Sciatic nerve (tissue), 2 donors: ENCODE measurements at regions not wholly inside any gene's neighbourhood (a gene's known extent, or its start where the extent isn't known, plus 50 kb on each side); places are given as distances from the start of the nearest gene placed in this dataset.
"Not testable (repeated sequence)": the region's sequence is repeated elsewhere in the genome, so short reads cannot be mapped to it uniquely, and the experiment has no call there.

ENCODE experiments used
- ATAC-seq: fragments of 200-7000 bp; cut with Tn5 transposase; one replicate; pipeline ENCODE4 v1.9.1; 2020; ENCODE audit warnings: mild to moderate bottlenecking, moderate library complexity
- DNase-seq: peaks from one replicate; pipeline ENCODE4 v3.0.0-alpha.2; 2020; ENCODE audit warnings: low spot score
- intact Hi-C: fragments of 100-400 bp; cut with DNase I; formaldehyde crosslinking; loops from one replicate; pipeline ENCODE4 v1.14.2; 2022
- donor health status: DM: no; HTN: no; CAD: no.
- donor health status: DM: no; HTN: no; CAD: no.

DNA sequence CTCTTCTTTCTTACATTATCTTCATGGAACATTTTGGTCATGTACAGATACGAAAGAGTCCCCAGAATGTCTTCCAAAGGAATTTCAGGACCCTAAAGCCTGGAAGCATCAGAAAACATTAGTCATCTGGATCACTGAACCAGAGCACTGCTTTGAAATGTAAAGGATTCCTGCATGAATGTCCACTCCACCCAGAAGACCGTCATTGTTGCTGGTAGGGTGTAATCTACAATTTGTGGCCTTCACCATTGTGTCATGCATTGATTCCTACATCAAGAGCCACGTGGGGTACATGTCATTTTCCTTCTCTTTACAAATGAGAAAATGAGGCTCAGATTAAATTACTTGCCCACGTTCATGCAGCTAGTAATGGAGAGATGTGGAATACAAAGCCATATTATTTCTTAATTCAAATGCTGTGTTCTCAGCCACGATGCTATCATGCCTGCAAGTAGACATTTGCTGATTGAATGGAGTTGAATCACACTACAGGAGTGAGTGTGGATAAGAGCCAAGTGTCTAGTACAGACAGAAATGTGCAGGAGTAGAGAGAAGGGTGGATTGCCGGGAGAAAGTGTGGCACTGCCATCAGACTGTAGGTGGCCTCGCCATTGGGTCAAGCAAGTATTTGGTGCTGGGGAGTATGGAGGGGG is 231.2 kb downstream of the C12orf75 start:
- DNase-seq = no peak
- intact Hi-C loops = no loop called here
- ATAC-seq = peak; percentile 36

DNA sequence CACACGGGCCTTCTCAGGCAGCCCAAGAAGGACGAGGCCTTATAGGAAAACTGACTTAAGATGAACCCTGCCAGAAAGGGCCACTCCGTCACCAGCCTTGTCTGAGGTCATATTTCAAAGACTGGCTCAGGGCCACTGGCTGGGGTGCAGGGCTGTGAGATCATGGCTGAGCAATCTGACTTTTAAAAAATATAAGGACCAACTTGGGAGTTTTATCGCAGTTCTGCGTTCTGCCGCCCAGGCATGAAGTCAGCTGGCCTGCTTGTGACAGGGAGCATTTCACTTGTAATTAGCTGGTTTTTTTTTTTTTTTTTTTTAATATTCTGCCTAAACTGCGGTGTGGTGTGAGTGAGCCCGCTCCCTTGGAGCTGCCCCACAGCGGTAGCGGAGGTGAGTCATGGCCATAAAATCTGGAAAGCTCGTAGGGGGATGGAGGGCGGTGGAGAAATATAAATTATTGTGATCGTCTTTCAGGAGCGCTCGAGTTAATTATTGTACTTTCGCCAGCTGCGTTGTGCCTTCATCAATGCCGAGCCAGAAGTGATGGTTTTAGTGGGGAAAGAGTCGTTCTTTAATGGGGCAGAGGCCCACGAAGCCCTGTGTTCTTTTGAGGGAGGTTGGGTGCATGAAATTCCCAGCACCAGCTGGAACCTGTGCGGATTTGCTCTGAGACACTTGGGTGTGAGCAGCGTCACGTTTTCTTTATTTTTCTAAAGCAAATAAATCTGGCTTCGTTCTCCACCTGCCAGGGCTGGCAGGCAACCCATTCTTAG is 231.9 kb downstream of the C12orf75 start:
- DNase-seq (no peak), ATAC-seq (peak; percentile 41)
- intact Hi-C loops = no loop called here

DNA sequence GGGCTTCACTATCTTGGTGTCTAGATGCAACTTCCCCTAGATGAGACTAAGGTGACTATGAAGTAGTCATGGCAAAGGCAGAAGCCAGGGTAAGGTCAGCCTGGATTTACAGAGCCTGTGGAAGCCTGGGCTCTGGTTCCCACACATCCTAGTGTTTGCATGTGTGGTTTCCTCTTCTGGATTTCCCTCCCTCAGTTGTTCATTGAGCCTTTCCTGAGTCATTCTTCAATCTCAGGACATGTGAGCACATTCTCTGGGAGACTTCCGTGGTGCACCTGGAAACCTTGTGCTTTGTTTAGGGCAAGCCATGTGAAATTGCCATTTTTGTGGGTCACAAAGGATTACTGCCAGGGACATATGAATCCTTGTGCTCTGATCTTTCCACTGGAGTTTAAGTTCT is 236.6 kb downstream of the C12orf75 start:
- intact Hi-C loops = no loop called here
- DNase-seq (no peak), ATAC-seq (no peak)

- no peak for ATAC-seq
Measured at GRCh38 chr12:105569886-105570285, 239.4 kb downstream of the C12orf75 start.

DNA sequence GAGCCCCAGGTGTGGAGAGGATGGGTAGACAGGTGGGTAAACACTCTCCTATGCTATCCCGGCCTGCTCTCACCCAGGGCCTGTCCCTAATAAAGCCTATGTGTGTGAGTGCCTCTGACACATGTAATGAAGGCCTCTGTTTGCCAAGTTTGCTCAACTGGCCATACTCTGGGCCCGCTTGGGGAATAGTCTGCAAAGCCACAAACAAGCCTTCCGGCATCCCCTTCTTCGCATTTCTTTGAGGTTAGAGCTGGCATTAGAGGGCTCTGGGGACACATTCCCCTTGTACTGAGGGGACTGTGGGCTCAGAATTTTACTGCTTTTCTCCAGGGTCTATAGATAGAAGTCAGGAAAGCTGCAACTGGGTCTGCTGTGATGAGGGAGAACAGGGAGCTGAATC is 240.5 kb downstream of the C12orf75 start:
- DNase-seq = no peak
- intact Hi-C loops = no loop called here
- no peak for ATAC-seq

More at GRCh38 chr12:105569886-105570285, 239.4 kb downstream of the C12orf75 start:
- no peak for DNase-seq
- intact Hi-C loops = no loop called here

GRCh38 chr12:105573574-105573973 is 243.1 kb downstream of the C12orf75 start:
- DNase-seq (no peak), ATAC-seq (no peak)
- intact Hi-C loops = no loop called here

DNA sequence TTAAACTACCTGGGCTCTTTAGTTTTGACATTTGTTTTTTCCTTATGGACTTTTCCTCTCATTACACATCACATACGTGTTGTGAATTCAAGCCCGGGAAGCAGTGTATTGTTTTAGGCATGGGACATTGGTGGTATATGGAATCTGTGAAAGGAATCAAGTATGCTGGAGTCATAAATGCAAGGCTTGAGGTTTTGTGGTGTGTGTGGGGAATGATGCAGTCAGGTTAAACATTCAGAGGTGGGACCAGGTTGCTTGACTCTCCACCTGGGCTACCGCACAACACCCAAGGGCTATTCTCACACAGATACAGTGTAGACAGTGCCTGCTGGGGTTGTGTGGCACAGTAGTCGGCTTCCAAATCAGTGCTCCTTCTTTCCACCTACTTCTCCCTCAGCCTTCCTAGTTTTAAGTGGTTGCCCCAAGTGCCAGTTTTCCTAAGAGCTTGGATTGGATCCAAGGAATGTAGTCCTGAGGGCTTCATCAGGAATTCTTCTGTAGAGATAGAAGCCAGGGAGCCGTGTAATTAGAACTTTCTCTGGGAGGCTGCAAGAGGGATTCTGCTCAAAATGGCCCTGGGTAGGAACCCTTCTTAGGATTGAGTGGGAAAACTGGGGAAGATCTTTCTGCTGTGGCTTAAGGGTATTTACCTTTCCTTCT is 243.7 kb downstream of the C12orf75 start:
- DNase-seq (no peak), ATAC-seq (no peak)
- intact Hi-C loops = no loop called here

DNA sequence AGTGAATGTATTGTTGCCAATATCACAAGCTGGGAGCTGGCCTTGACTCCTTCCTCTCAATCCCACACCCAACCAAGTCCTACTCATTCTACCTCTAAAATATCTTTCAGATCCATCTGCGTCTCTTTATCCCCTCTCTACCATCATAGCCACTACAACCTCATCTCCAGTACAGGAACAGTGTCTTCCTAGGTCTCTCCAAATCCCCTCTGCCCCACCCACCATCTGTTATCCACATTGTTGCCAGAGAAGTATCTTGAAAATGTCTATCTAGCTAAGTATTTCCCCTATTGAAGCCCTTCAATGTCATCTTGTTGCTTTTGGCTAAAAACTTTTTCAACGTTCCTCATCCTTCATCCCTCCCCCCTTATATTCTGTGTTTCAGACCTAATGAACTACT is 244.7 kb downstream of the C12orf75 start:
- DNase-seq (no peak), ATAC-seq (no peak)
- intact Hi-C loops = no loop called here

- intact Hi-C loops = no loop called here
- ATAC-seq (no peak), DNase-seq (no peak)
Measured at GRCh38 chr12:105576261-105576660, 245.8 kb downstream of the C12orf75 start.

DNA sequence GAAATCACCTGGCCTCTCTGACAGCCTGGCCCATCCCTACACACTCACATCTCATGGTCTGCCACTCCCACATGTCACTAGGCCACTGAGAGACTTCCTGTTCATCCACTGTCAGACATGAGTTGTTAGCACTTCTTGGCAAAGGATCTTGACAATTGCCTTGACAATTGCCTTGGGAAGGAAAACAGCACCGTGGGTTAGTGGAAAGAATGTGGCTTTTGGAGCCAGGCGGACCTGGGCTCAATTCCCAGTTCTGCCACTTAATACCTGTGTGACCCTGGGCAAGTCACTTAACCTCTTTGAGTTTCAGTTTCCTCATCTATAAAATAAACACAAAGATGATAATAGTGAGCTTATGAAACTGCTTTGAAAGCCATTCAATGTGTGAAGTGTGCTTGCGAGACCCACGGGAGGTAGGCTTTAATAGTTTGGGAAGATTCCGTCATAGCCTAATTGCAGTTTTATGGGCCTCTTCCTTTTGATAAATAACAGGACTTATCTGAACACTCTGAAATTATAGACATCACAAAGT is 250.4 kb downstream of the C12orf75 start:
- DNase-seq (no peak), ATAC-seq (no peak)
- intact Hi-C loops = no loop called here

- ATAC-seq = no peak
- intact Hi-C loops = no loop called here
- no peak for DNase-seq
Measured at GRCh38 chr12:105581420-105581819, 250.9 kb downstream of the C12orf75 start.

GRCh38 chr12:105585107-105585506 is 254.6 kb downstream of the C12orf75 start:
- ATAC-seq (no peak), DNase-seq (no peak)
- intact Hi-C loops = no loop called here

DNA sequence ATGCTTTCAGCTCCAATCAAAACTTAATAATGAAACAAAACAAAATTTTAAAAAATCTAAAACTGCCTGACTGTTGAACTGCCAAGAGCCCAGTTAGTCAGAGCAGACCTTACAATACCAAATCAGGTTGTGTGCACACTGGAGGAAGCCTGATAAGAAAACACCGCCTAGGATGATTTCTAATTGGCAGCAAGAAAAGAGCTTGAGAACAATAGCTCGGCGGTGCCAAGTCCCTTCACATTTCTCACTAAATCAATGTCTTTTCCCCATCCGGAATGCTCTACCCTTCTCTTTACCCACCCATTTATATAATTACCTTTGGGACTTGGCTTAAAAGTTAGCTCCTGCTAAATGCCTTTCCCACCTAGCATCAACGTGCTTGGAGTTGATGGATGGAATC is 256.7 kb downstream of the C12orf75 start:
- intact Hi-C loops = no loop called here
- no peak for DNase-seq
- ATAC-seq = no peak

- DNase-seq = no peak
- intact Hi-C loops = no loop called here
- no peak for ATAC-seq
Measured at GRCh38 chr12:105588106-105588505, 257.6 kb downstream of the C12orf75 start.

GRCh38 chr12:105590571-105590970 is 260.1 kb downstream of the C12orf75 start:
- ATAC-seq (no peak), DNase-seq (no peak)
- intact Hi-C loops = no loop called here

- DNase-seq (no peak), ATAC-seq (no peak)
- intact Hi-C loops = no loop called here
Measured at GRCh38 chr12:105595440-105595839, 264.9 kb downstream of the C12orf75 start.

DNA sequence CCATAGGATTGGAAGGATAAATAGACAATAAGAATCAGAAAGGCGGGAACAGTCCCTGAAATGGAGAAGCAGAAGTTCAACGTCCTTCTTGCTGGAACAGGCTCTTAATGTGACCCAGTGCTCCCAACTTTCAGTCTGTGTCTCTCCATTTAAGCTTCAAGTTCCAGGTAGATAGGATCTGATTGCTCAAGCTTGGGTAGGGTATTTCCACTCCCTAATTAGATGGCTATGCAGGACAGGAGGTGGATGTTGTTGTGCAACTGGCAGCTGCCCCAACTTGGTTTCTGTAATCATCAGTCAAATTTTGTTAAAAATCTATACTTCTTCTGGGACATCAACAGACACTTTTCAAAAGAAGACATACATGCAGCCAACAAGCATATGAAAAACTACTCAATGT is 266.2 kb downstream of the C12orf75 start:
- intact Hi-C loops = no loop called here
- ATAC-seq = no peak
- DNase-seq = no peak

- intact Hi-C loops = no loop called here
- DNase-seq (no peak), ATAC-seq (no peak)
Measured at GRCh38 chr12:105598031-105598430, 267.5 kb downstream of the C12orf75 start.

- DNase-seq = no peak
- no peak for ATAC-seq
- intact Hi-C loops = no loop called here
Measured at GRCh38 chr12:105600911-105601545, 270.5 kb downstream of the C12orf75 start.

GRCh38 chr12:105602312-105602711 is 271.8 kb downstream of the C12orf75 start:
- DNase-seq, intact Hi-C loops, ATAC-seq: not testable (repeated sequence)
